Rectal smooth muscle tissue (tissue), 1 donor: ENCODE measurements at regions not wholly inside any gene's neighbourhood (a gene's known extent, or its start where the extent isn't known, plus 50 kb on each side); places are given as distances from the start of the nearest gene placed in this dataset.
"Not testable (repeated sequence)": the region's sequence is repeated elsewhere in the genome, so short reads cannot be mapped to it uniquely, and the experiment has no call there.

Experiments
- H3K27ac ChIP-seq: one replicate; pipeline ENCODE4 v1.7.0; 2013; ENCODE audit warnings: low read depth, low read length, inconsistent platforms
- H3K27me3 ChIP-seq: one replicate; pipeline ENCODE4 v1.7.0; 2013; ENCODE audit warnings: low read length; ENCODE audit not compliant: control insufficient read depth, insufficient read depth
- H3K36me3 ChIP-seq: one replicate; pipeline ENCODE4 v1.7.0; 2013; ENCODE audit warnings: low read length; ENCODE audit not compliant: control insufficient read depth, insufficient read depth
- H3K4me1 ChIP-seq: one replicate; pipeline ENCODE4 v1.7.0; 2013; ENCODE audit warnings: low read length; ENCODE audit not compliant: control insufficient read depth, insufficient read depth
- H3K4me3 ChIP-seq: one replicate; pipeline ENCODE4 v1.7.0; 2013; ENCODE audit warnings: low read length
- H3K9ac ChIP-seq: one replicate; pipeline ENCODE4 v1.7.0; 2013; ENCODE audit warnings: low read length

GRCh38 chr7:6927643-6928042, 101.6 kb upstream of the CCZ1B start:
- H3K27ac ChIP-seq, H3K27me3 ChIP-seq, H3K36me3 ChIP-seq, H3K4me3 ChIP-seq, H3K9ac ChIP-seq, H3K4me1 ChIP-seq: not testable (repeated sequence)

GRCh38 chr7:6929588-6929987, 103.5 kb upstream of the CCZ1B start:
- H3K27ac ChIP-seq, H3K4me3 ChIP-seq, H3K4me1 ChIP-seq, H3K9ac ChIP-seq, H3K36me3 ChIP-seq, H3K27me3 ChIP-seq: not testable (repeated sequence)

GRCh38 chr7:6930081-6930635, 104.1 kb upstream of the CCZ1B start:
- H3K4me1 ChIP-seq, H3K27me3 ChIP-seq, H3K27ac ChIP-seq, H3K4me3 ChIP-seq, H3K36me3 ChIP-seq, H3K9ac ChIP-seq: not testable (repeated sequence)

- H3K4me1 ChIP-seq, H3K4me3 ChIP-seq, H3K27me3 ChIP-seq, H3K9ac ChIP-seq, H3K27ac ChIP-seq, H3K36me3 ChIP-seq: not testable (repeated sequence)
Measured at GRCh38 chr7:6930787-6931186, 104.7 kb upstream of the CCZ1B start.

- H3K9ac ChIP-seq, H3K4me1 ChIP-seq: not testable (repeated sequence)
Measured at GRCh38 chr7:6931456-6931855, 105.4 kb upstream of the CCZ1B start.

GRCh38 chr7:6933954-6934632, 108.0 kb upstream of the CCZ1B start:
- H3K36me3 ChIP-seq, H3K4me1 ChIP-seq, H3K27me3 ChIP-seq, H3K4me3 ChIP-seq, H3K27ac ChIP-seq, H3K9ac ChIP-seq: not testable (repeated sequence)

More at GRCh38 chr7:6931456-6931855, 105.4 kb upstream of the CCZ1B start:
- not testable (repeated sequence) for H3K4me3 ChIP-seq, H3K36me3 ChIP-seq, H3K27me3 ChIP-seq, H3K27ac ChIP-seq

- Histone ChIP-seq H3K4me1 (no peaks in the 10 kb centered on the region), H3K9ac (no peak overlapping the region), H3K36me3 (no peaks in the 10 kb centered on the region), H3K27ac (no peak overlapping the region), H3K4me3 (no peak overlapping the region), H3K27me3 (no peaks in the 10 kb centered on the region)
Measured at GRCh38 chr7:6934981-6935380, 108.9 kb upstream of the CCZ1B start.

GRCh38 chr7:6936626-6937025, 110.6 kb upstream of the CCZ1B start:
- H3K27me3 ChIP-seq, H3K4me1 ChIP-seq, H3K36me3 ChIP-seq, H3K27ac ChIP-seq, H3K9ac ChIP-seq, H3K4me3 ChIP-seq: not testable (repeated sequence)

- not testable (repeated sequence) for H3K27me3 ChIP-seq, H3K27ac ChIP-seq, H3K4me3 ChIP-seq, H3K9ac ChIP-seq, H3K36me3 ChIP-seq, H3K4me1 ChIP-seq
Measured at GRCh38 chr7:6937746-6938145, 111.7 kb upstream of the CCZ1B start.

- not testable (repeated sequence) for H3K27ac ChIP-seq, H3K9ac ChIP-seq, H3K4me1 ChIP-seq
Measured at GRCh38 chr7:6938284-6938683, 112.2 kb upstream of the CCZ1B start.

GRCh38 chr7:6939126-6939525, 113.1 kb upstream of the CCZ1B start:
- H3K36me3 ChIP-seq, H3K9ac ChIP-seq, H3K4me1 ChIP-seq, H3K27ac ChIP-seq, H3K4me3 ChIP-seq, H3K27me3 ChIP-seq: not testable (repeated sequence)

More at GRCh38 chr7:6938284-6938683, 112.2 kb upstream of the CCZ1B start:
- H3K36me3 ChIP-seq, H3K4me3 ChIP-seq, H3K27me3 ChIP-seq: not testable (repeated sequence)

GRCh38 chr7:6939896-6940295, 113.8 kb upstream of the CCZ1B start:
- not testable (repeated sequence) for H3K27ac ChIP-seq, H3K9ac ChIP-seq, H3K27me3 ChIP-seq, H3K36me3 ChIP-seq, H3K4me3 ChIP-seq, H3K4me1 ChIP-seq

- not testable (repeated sequence) for H3K9ac ChIP-seq, H3K27ac ChIP-seq, H3K4me1 ChIP-seq, H3K4me3 ChIP-seq, H3K36me3 ChIP-seq, H3K27me3 ChIP-seq
Measured at GRCh38 chr7:6946873-6947272, 120.8 kb upstream of the CCZ1B start.
